Kidney (tissue), 13 donors: ENCODE measurements at regions not wholly inside any gene's neighbourhood (a gene's known extent, or its start where the extent isn't known, plus 50 kb on each side); places are given as distances from the start of the nearest gene placed in this dataset.

Source experiments
- DNase-seq, 5 donors: peaks; one replicate each; pipeline ENCODE4 v3.0.0-alpha.2; 2013 to 2020
- FAIRE-seq: peaks from 2 replicates; lab custom pipeline; 2012; peaks lifted over from hg19 to GRCh38; lab: Jason Lieb, UNC
- H3K27ac ChIP-seq, 2 donors: one replicate each; pipeline ENCODE4 v1.7.0; 2013; ENCODE audit warnings: low read depth in 2 of 2, low read length in 2 of 2, inconsistent platforms in 1 of 2
- H3K27me3 ChIP-seq: one replicate; pipeline ENCODE4 v1.7.1; 2013; ENCODE audit warnings: low read length, inconsistent platforms; ENCODE audit not compliant: control insufficient read depth, insufficient read depth
- H3K36me3 ChIP-seq, 3 donors: one replicate each; pipeline versions ENCODE4 v1.7.0 to v1.7.1; 2013; ENCODE audit warnings: low read length in 3 of 3, control low read depth in 1 of 3, inconsistent platforms in 1 of 3; ENCODE audit not compliant: insufficient read depth in 3 of 3, control insufficient read depth in 2 of 3
- H3K4me1 ChIP-seq, 3 donors: one replicate each; pipeline versions ENCODE4 v1.7.0 to v1.7.1; 2013; ENCODE audit warnings: low read length in 3 of 3, inconsistent platforms in 1 of 3, low read depth in 1 of 3; ENCODE audit not compliant: control insufficient read depth in 2 of 3, insufficient read depth in 2 of 3
- H3K4me3 ChIP-seq, 3 donors: one replicate each; pipeline versions ENCODE4 v1.7.0 to v1.8.1; 2013; ENCODE audit warnings: low read length in 3 of 3, control low read depth in 1 of 3, inconsistent platforms in 1 of 3
- H3K9ac ChIP-seq, 3 donors: one replicate each; pipeline versions ENCODE4 v1.7.0 to v1.7.1; 2013; ENCODE audit warnings: low read length in 3 of 3, control low read depth in 1 of 3, inconsistent platforms in 1 of 3
- H3K9me3 ChIP-seq, 3 donors: one replicate each; pipeline versions ENCODE4 v1.7.0 to v1.7.1; 2013; ENCODE audit warnings: low read length in 3 of 3, control low read depth in 1 of 3, inconsistent platforms in 1 of 3; ENCODE audit not compliant: control insufficient read depth in 2 of 3, insufficient read depth in 1 of 3
- CTCF ChIP-seq: IDR thresholded peaks from 3 replicates; pipeline ENCODE4 v1.5.1; 2012; ENCODE audit warnings: mild to moderate bottlenecking, moderate library complexity, borderline replicate concordance; ENCODE audit not compliant: insufficient read depth; ENCODE audit errors: extremely low read depth
- intact Hi-C: fragments of 100-400 bp; cut with DNase I; formaldehyde crosslinking; loops from one replicate; pipeline ENCODE4 v1.11.1; 2022
- donor health status: control.
- donor health status: control.
- donor health status: control.
- donor health status: control.
- donor health status: control.
- donor health status: DM: yes; HTN: yes; CAD: no.
- donor health status: Normal renal cell carcinoma (clear cell type).

- Histone ChIP-seq H3K36me3 (no peaks in the 10 kb centered on the region), H3K27me3 (no peaks in the 10 kb centered on the region), H3K9ac (no peak overlapping the region), H3K4me1 (no peaks in the 10 kb centered on the region), H3K9me3 (no peaks in the 10 kb centered on the region), H3K4me3 (no peak overlapping the region), H3K27ac (no peak overlapping the region)
- intact Hi-C loops = no loop called here
- TF ChIP-seq CTCF = no peak
- FAIRE-seq (no peak), DNase-seq (no peak)
These were observed 210.6 kb downstream of the QDPR start for GRCh38 chr4:17301266-17301665.

GRCh38 chr4:17296921-17297890 is 214.7 kb downstream of the QDPR start:
- no peak for TF ChIP-seq CTCF
- DNase-seq (no peak), FAIRE-seq (no peak)
- Histone ChIP-seq H3K27me3 (no peaks in the 10 kb centered on the region), H3K4me1 (no peaks in the 10 kb centered on the region), H3K4me3 (no peak overlapping the region), H3K9me3 (no peaks in the 10 kb centered on the region), H3K36me3 (no peaks in the 10 kb centered on the region), H3K27ac (no peak overlapping the region), H3K9ac (no peak overlapping the region)
- intact Hi-C loops = no loop called here

- no peaks in the 10 kb centered on the region for H3K9me3 ChIP-seq
- no peaks in the 10 kb centered on the region for H3K36me3 ChIP-seq
- no peak overlapping the region for H3K27ac ChIP-seq
- H3K4me3 ChIP-seq = no peak overlapping the region
- no peaks in the 10 kb centered on the region for H3K27me3 ChIP-seq
- no peak for TF ChIP-seq CTCF
- no peak for DNase-seq
- FAIRE-seq = no peak
- no peak overlapping the region for H3K9ac ChIP-seq
- H3K4me1 ChIP-seq = no peaks in the 10 kb centered on the region
- intact Hi-C loops = no loop called here
These were observed 218.0 kb downstream of the QDPR start for GRCh38 chr4:17293901-17294300.
